ENCODE measurements at regions not wholly inside any gene's neighbourhood (a gene's known extent, or its start where the extent isn't known, plus 50 kb on each side); places are given as distances from the start of the nearest gene placed in this dataset.

- no peak for DNase-seq
These were observed 50.4 kb upstream of the SERTAD2 start for GRCh38 chr2:64704161-64704560.

- no peak for DNase-seq
These were observed 51.3 kb upstream of the SERTAD2 start for GRCh38 chr2:64704996-64705395.

- no peak for DNase-seq
These were observed 53.6 kb upstream of the SERTAD2 start for GRCh38 chr2:64707276-64707675.

- no peak for DNase-seq
These were observed 55.1 kb upstream of the SERTAD2 start for GRCh38 chr2:64708829-64709228.

- DNase-seq = no peak
These were observed 57.6 kb upstream of the SERTAD2 start for GRCh38 chr2:64711252-64711800.

- no peak for DNase-seq
These were observed 60.0 kb upstream of the SERTAD2 start for GRCh38 chr2:64713686-64714085.

- DNase-seq = no peak
These were observed 62.9 kb upstream of the SERTAD2 start for GRCh38 chr2:64716569-64716968.

GRCh38 chr2:64718250-64718885 is 64.7 kb upstream of the SERTAD2 start:
- DNase-seq = no peak

GRCh38 chr2:64720535-64721319 is 67.0 kb upstream of the SERTAD2 start:
- DNase-seq = no peak

- no peak for DNase-seq
These were observed 67.6 kb upstream of the SERTAD2 start for GRCh38 chr2:64721320-64721623.

- DNase-seq = no peak
These were observed 68.8 kb upstream of the SERTAD2 start for GRCh38 chr2:64722291-64723044.

GRCh38 chr2:64727013-64727767 is 73.5 kb upstream of the SERTAD2 start:
- DNase-seq = no peak

- DNase-seq = no peak
These were observed 74.2 kb upstream of the SERTAD2 start for GRCh38 chr2:64727843-64728463.

GRCh38 chr2:64730551-64731262 is 77.0 kb upstream of the SERTAD2 start:
- no peak for DNase-seq

GRCh38 chr2:64731263-64731643 is 77.5 kb upstream of the SERTAD2 start:
- no peak for DNase-seq

- no peak for DNase-seq
These were observed 78.0 kb upstream of the SERTAD2 start for GRCh38 chr2:64731746-64732145.

- no peak for DNase-seq
These were observed 78.4 kb upstream of the SERTAD2 start for GRCh38 chr2:64732146-64732545.

GRCh38 chr2:64735504-64735903 is 81.8 kb upstream of the SERTAD2 start:
- DNase-seq = no peak

GRCh38 chr2:64737547-64737946 is 83.8 kb upstream of the SERTAD2 start:
- DNase-seq = no peak

GRCh38 chr2:64738026-64738425 is 84.3 kb upstream of the SERTAD2 start:
- DNase-seq = no peak

GRCh38 chr2:64742678-64743077 is 89.0 kb upstream of the SERTAD2 start:
- DNase-seq = no peak
